Testis (tissue), 2 donors: ENCODE measurements at regions not wholly inside any gene's neighbourhood (a gene's known extent, or its start where the extent isn't known, plus 50 kb on each side); places are given as distances from the start of the nearest gene placed in this dataset.

Source experiments
- CTCF ChIP-seq, 3 experiments: fragments of 450-650 bp in 2 of 3; fragments of 200-600 bp in 1 of 3; sonication (generic) in 1 of 3; IDR thresholded peaks; one replicate each; pipeline ENCODE4 v1.5.1; 2016 to 2019; ENCODE audit warnings: antibody characterized with exemption in 3 of 3, mild to moderate bottlenecking in 2 of 3, moderate library complexity in 1 of 3
- POLR2A ChIP-seq: fragments of 450-650 bp; IDR thresholded peaks from one replicate; pipeline ENCODE4 v1.6.1; 2017; ENCODE audit warnings: antibody characterized with exemption, mild to moderate bottlenecking, moderate library complexity

DNA sequence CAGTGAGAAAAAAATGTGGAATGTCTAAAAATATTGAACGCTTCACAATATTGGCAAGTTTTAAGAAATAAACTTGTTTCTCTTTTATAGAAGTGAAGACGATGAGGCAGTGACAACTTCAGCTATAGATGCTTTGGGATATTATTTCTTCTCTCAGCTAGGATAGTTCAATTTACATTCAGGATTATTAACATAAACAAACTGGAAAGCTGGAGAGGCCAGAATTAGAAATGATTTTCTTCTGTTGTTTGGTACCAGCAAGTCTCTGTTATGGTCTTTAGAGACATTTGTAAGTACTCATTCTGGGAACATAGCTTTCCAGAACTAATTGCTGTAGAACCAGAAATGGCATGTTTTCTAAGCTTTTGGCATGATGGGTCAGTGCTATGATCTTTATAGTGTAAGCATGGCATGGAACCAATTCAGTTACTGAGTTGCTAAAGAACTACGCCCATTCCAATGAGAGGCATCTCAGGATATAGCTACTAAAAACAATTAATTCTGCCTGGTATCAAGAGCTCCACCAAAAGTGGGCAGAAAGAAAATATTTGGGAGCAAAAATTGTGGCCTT is 599.5 kb upstream of the B3GALT2 start:
- TF ChIP-seq CTCF (IDR thresholded peaks at IDR 0.05) (no peak), POLR2A (no peak)
